Stimulated activated CD4-positive, alpha-beta T cell treated with anti-CD3 and anti-CD28 coated beads, Interleukin-2, amount 100 ng/mL, for 4 hours (primary cell): ENCODE measurements at regions not wholly inside any gene's neighbourhood (a gene's known extent, or its start where the extent isn't known, plus 50 kb on each side); places are given as distances from the start of the nearest gene placed in this dataset.

Source experiments
- DNase-seq: peaks from one replicate; pipeline ENCODE4 v3.0.0-alpha.2; 2020; ENCODE audit warnings: low read depth

- DNase-seq, result no peak
Observed at GRCh38 chr20:60638430-60639098, 613.5 kb upstream of the CDH4 start.

DNA sequence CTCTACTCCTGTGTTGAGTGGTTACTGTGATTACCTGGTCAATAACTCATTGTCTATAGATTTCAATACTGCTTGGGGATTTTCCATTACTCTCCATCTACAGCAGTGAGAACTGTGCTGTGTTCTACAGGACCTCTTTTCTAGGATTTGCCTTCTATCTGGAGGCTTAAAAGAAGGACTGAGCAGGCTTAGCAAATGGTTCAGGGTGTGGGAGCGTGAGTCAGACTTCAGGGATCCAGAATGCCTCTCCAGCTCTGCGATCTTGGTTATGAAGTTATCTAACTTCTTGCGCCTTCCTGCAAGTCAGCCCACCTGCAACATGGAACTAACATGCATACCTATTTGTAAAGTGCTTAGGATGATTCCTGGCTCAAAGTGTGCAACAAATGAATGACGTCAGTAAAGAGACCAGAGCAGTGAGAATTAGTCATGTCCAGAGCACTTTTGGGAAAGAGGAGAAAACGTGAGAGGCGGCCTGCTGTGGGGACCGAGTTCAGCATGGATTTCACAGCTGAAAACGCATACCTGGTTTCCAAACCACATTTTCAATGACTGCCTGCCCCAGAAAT lies 610.1 kb upstream of the CDH4 start:
- DNase-seq, result no peak

DNA sequence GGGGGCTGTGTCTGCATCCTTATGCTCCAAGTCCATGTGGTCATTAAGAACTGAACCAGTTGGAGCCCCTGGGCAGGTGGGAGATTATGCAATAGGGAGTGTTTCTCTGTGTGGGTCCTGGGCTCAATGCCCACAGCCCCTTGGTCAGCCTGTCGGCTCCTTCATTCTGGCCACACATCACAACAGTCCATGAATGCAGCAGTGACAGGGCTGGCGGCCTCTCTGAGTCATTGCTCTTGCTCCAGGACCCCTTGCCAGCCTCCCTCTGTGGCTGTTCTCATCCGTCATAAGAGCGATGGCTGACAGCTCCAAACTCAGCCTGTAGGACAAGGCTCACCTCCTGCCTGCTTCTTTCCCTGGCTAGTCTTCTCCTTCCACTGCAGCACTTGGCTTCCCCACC lies 609.5 kb upstream of the CDH4 start:
- DNase-seq, result no peak

GRCh38 chr20:60648556-60648955 lies 603.5 kb upstream of the CDH4 start:
- no peak for DNase-seq

- no peak for DNase-seq
Observed at GRCh38 chr20:60649541-60649940, 602.5 kb upstream of the CDH4 start.

DNA sequence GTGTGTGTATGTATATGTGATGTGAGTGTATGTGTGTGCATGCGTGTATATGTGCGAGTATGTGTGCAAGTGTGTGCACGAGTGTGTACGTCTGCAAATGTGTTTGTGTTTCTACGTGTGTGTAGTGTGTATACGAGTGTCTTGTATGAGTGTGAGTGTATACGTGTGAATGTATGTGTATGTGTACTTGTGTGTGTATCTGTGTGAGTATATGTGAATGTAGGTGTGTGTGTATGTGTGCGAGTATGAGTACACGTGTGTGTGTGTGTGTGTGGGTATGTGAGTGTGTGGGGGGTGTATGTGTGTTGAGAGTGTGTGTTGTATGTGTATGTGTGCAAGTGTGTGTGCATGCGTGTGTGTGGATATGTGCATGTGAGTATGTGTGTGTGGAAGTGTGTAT lies 602.0 kb upstream of the CDH4 start:
- no peak for DNase-seq

DNA sequence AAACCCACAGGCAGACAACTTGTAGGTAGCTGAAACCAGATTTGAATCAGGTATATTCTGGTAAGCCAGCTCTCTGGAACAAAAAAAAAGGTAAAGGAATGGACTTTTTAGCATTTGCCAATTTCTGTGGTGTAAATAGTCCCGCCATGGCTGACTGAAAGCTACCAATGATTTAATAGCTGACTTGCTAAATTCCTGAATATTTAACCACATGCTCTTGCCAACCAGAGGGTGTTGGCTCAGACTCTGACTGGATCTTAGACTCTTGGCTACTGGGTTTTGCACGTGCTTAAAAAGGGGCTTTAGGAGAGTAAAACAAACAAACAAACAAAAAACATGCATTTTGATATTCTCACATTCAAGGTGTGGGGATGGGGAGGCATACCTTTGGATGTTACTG lies 600.0 kb upstream of the CDH4 start:
- no peak for DNase-seq

- DNase-seq, result no peak
Observed at GRCh38 chr20:60652615-60653014, 599.4 kb upstream of the CDH4 start.

- DNase-seq, result no peak
Observed at GRCh38 chr20:60653111-60653845, 598.8 kb upstream of the CDH4 start.

DNA sequence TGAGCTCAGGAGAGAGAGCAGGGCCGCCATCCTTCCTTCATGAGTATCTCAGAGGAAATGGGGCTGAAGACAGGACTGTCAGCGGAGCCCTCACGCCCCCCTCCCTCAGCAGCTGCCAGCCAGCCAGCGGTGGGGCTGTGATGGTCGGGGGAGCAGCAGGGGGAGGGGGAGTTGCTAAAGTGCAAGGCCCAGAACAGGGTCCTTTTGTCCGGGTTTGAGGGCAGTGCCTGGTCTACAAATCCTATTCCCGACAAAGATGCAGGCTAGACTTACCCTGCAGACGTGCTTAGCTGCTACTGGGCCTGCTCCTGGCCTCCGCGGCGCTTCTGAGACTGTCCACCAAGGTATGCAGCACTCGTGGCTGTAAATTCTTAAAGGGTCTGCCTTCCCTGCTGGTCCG lies 593.4 kb upstream of the CDH4 start:
- DNase-seq, result no peak

- DNase-seq, result no peak
Observed at GRCh38 chr20:60659240-60659639, 592.8 kb upstream of the CDH4 start.

DNA sequence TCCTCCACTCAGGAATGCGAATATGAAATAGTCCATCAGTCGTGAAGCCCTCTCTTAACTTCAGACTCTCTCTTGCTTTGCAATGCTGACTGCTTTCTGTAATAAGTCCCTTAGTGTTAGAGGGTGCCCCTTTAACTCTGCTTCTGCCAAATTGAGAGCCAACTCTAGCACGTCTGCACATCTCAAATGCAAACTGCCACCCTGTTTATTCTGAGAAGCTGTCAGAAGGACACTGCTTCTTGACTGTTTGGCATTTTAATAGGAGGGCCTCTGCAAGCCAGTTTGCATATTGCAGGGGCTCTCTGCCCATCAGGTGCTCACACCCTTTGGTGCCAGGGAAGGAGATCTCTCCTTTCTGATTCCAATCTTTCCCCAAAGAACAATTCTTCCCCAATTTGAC lies 589.8 kb upstream of the CDH4 start:
- no peak for DNase-seq

DNA sequence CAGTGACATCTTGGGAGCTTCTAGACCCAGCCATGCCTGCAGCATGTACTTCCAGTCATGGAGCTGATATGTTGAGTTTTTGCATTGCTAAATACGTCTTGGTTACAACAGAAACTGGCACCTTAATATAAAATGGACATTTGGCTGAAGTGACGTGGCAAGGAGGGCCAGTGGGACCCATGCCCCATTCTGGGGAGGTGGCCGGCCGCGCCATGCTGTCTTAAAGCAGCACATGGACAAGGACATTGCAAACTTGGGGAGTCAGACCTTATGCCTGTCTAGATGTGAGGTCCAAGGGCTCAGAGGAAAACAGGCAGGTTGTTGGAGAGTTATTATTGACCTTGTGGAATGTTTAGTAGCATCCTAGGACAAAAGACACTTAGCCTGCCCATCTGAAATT lies 588.0 kb upstream of the CDH4 start:
- no peak for DNase-seq

GRCh38 chr20:60667641-60668040 lies 584.4 kb upstream of the CDH4 start:
- no peak for DNase-seq

- no peak for DNase-seq
Observed at GRCh38 chr20:60669211-60669610, 582.9 kb upstream of the CDH4 start.

- DNase-seq, result no peak
Observed at GRCh38 chr20:60676011-60676410, 576.0 kb upstream of the CDH4 start.

- no peak for DNase-seq
Observed at GRCh38 chr20:60677819-60678218, 574.2 kb upstream of the CDH4 start.

GRCh38 chr20:60680554-60680953 lies 571.5 kb upstream of the CDH4 start:
- DNase-seq, result no peak

GRCh38 chr20:60687213-60687612 lies 564.8 kb upstream of the CDH4 start:
- no peak for DNase-seq

GRCh38 chr20:60690771-60691170 lies 561.3 kb upstream of the CDH4 start:
- no peak for DNase-seq

- no peak for DNase-seq
Observed at GRCh38 chr20:60691966-60692615, 560.0 kb upstream of the CDH4 start.

DNA sequence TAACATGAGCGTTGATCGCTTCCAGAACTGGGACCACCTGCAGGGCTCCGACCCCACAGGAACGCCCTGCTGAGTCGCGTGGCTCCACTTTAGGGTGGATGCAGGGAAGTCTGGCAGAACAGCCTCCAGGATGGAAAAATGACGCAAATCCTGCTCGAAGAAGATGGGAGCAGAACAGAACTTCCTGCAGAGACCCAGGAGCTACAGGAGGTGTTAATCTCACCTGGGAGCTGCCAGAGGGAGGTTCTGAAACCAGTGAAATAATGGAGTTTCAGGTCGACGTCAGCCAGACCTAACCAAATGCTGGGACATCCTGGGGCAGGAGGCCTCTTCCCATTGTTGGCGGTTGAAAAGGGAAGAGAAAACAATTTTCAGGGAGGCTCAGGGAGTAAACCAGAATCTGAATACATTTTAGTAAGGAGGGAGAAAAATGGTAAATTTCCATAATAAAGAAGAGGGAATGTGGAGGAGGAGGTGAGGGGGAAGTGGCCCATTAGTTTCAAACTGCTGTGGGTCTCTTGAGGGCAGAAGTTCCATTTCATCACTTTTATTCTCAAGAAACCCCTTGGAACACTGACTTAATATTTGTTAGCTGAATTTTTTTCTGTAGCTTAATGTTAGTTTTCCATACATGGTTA lies 558.4 kb upstream of the CDH4 start:
- DNase-seq, result no peak

DNA sequence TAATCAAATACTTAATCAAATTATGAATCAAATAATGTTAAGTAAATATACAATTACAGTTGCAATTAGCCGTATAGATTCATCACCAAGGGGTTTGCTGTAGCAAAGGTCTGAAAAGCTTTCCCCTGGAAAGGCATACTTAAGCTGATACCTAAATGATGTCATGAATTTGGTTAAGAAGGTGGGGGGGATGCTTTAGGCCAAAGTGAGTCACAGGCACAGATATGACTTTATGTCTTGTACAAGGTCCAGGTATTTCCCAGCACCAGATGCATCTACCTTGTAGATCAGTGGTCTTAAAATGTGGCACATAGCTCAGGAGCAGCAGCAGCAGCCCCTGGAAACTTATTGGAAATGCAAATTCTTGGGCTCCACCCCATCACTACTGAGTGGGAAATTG lies 557.3 kb upstream of the CDH4 start:
- no peak for DNase-seq
